ENCODE measurements at regions not wholly inside any gene's neighbourhood (a gene's known extent, or its start where the extent isn't known, plus 50 kb on each side); places are given as distances from the start of the nearest gene placed in this dataset.
"Not testable (repeated sequence)": the region's sequence is repeated elsewhere in the genome, so short reads cannot be mapped to it uniquely, and the experiment has no call there.

- no peak for DNase-seq
Measured at GRCh38 chr9:74036549-74037231, 460.4 kb upstream of the RORB start.

GRCh38 chr9:74037274-74037673, 459.9 kb upstream of the RORB start:
- no peak for DNase-seq

- no peak for DNase-seq
Measured at GRCh38 chr9:74041588-74041987, 455.5 kb upstream of the RORB start.

GRCh38 chr9:74044844-74045243, 452.3 kb upstream of the RORB start:
- no peak for DNase-seq

- DNase-seq, result no peak
Measured at GRCh38 chr9:74056023-74056422, 441.1 kb upstream of the RORB start.

DNA sequence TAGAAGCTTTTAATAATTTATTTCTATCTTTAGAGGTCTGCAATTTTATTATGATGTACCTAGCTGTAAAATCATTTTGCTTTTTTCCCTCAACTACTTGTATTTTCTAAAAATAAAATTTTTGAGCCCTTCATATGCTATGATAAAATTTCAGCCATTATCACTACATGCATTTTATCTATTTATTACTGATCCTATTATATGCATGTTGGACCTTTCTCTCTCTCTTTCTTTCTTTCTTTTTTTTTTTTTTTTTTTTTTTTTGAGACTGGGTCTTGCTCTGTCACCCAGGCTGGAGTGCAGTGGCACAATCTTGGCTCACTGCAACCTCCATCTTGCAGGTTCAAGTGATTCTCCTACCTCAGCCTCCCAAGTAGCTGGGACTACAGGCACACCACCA, 440.1 kb upstream of the RORB start:
- not testable (repeated sequence) for DNase-seq

GRCh38 chr9:74064702-74065101, 432.4 kb upstream of the RORB start:
- no peak for DNase-seq

DNA sequence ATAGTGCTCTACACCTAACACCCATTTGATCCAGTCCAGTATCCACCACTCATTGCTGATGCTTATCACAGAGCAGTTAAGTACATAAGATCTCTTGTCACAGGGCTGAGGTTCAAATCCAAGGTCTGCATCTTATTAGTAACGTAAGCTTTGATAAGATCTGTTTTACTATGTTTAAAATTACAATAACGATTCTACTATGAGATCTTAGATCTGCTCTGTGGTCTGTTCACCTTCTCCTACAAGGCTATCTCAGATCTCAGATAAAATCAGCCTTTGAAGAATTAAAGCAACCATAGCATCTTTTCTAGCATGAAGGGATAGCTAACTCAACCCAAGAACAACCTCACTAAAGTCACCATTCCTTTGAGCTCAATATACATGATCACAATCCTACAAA, 431.0 kb upstream of the RORB start:
- DNase-seq, result no peak

DNA sequence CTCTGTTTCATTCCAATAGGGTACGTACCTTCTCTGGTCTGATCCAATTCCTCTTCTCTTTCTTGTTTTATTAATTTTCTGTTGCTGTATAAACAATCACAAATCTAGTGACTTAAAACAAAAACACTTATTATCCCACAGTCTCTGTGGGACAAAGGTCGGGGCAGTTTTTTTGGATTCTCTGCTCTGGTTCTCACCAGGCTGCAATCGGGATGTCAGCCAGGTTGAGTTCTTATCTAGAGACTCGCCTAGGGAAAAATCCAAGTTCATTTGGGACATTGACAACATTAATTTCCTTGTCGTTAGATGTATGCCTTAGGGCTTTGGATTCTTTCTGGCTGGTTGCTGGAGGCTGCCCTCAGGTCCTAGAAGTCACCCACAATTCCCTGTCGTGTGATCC, 430.5 kb upstream of the RORB start:
- DNase-seq, result no peak

DNA sequence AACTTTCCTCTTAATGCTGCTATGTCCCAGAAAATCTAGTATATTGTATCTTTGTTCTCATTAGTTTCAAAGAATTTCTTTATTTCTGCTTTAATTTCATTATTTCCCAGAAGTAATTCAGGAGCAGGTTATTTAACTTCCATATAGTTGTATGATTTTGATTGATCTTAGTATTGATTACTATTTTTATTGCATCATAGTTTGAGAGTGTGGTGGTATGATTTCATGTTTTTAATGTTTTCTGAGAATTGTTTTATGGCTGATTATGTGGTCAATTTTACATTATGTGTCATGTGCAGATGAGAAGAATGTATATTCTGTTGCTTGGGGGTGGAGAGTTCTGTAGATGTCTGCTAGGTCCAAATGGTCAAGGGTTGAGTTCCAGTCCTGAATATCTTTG, 425.6 kb upstream of the RORB start:
- no peak for DNase-seq

DNA sequence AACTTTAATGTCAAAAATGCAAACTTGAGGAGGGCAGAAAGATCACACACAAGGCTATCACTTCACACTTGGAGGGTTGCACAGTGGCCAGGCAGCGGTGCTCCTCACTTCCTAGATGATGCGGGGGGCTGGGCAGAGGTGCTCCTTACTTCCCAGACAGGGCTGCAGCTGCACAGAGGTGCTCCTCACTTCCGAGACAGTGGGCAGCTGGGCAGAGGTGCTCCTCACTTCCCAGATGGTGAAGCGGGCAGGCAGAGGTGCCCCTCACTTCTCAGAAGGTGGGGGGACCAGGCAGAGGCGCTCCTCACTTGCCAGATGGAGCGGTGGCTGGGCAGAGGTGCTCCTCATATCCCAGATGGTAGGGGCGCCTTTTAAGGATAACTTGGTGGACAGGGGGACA, 423.2 kb upstream of the RORB start:
- DNase-seq, result no peak

DNA sequence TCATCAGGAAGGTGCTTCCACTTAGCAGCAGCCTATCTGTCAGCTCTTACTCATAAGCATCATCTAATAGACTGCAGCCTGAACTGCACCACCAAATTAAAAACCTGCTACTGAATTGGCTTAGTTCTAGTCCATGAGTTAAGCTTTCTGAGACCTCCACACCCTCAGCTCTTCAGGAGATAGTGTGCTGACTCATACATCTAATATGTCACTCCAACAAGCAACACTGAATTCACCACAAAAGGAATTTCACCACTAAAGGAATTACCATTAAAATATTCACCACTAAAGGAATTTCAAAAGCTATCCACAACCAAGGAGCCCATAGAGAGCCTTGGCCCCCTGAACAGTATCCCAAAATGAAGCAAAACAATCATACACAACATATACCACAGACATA, 418.5 kb upstream of the RORB start:
- DNase-seq, result peak; percentile 13

- DNase-seq, result not testable (repeated sequence)
Measured at GRCh38 chr9:74080652-74081051, 416.5 kb upstream of the RORB start.

DNA sequence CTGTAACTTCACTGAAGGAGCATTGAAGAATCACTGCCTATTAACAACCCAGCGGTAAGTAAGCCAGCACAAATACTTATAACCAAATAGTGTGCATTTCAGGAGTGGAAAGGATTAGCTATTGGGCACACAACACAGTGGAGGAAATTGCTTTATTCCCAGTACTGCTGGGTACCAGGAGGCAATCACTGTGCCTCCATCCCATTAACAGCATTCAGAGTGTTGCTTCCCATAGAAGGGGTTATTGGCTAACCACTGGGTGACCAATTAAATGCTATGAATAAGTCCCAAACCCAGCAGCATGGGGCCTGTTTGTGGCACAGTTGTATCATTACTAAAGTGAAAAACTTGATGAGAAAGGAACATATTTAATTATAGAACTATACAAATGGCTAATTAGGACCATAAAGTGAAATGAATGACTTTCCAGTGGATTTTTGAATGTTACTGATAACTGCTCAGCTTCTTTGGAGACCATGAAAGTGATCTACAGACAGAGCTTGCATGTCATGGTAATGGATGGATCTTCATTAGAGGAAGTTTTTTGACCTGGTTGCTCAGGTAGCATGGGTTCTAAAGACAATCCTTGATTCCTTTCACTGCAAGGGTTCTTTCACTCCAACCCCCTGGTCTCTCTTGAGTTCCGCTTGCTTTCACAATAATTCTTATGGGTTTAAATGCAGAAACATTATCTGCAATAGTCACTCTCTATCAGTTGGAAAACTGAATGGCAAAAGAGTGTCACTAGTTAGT, 413.3 kb upstream of the RORB start:
- DNase-seq, result no peak

DNA sequence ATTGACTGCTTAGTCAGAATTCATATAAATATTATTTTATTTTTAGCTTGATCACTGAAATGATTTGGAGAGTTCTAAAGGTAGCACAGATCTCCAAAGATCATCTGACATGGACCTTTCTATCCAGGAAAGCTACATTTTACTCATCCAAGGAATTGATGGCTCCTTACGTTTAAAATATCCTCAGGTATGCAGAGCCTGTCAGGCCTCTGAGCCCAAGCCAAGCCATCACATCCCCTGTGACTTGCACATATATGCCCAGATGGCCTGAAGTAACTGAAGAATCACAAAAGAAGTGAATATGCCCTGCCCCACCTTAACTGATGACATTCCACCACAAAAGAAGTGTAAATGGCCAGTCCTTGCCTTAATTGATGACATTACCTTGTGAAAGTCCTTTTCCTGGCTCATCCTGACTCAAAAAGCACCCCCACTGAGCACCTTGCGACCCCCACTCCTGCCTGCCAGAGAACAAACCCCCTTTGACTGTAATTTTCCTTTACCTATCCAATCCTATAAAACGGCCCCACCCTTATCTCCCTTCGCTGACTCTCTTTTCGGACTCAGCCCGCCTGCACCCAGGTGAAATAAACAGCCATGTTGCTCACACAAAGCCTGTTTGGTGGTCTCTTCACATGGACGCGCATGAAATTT, 411.6 kb upstream of the RORB start:
- not testable (repeated sequence) for DNase-seq

- not testable (repeated sequence) for DNase-seq
Measured at GRCh38 chr9:74090921-74091320, 406.2 kb upstream of the RORB start.

- no peak for DNase-seq
Measured at GRCh38 chr9:74092491-74092834, 404.7 kb upstream of the RORB start.

- not testable (repeated sequence) for DNase-seq
Measured at GRCh38 chr9:74094037-74094436, 403.1 kb upstream of the RORB start.

DNA sequence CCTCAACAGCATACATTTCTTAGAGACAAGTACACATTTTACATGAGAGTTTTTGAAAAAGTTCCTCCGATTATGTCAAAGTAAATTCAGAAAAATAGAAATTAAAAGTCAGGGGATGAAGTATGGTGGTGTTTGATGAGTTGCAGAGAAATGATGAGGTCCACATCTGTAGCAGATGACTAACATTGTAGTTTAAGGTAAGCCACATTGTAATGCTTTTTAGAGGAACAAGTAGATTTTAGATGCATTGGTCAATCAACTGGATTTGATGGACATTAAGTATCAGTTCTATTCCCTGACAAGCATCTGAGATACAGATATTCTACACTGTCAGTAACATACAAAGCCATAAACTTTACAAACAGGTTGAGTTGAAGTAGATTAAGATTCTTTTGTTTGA, 402.4 kb upstream of the RORB start:
- DNase-seq, result no peak

GRCh38 chr9:74095925-74096324, 401.2 kb upstream of the RORB start:
- DNase-seq, result no peak

DNA sequence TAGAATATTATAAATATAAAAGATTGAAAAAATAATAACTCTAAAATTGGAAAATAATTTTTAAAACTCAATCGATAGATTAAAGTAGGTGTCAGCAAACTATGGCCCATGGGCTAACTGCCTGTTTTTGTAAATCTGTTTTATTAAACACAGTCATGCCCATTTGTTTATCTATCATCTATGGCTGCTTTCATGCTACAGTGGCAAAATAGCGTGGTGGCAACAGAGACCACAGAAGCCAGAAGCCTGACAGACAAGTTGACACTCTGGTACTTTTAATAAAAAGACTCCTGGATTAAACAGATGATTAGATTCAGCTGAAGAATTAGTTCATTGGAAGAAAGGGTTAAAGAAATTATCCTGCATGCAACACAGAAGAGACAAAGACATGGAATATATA, 400.7 kb upstream of the RORB start:
- DNase-seq, result no peak

- DNase-seq, result no peak
Measured at GRCh38 chr9:74100042-74100441, 397.1 kb upstream of the RORB start.

GRCh38 chr9:74102148-74102547, 395.0 kb upstream of the RORB start:
- DNase-seq, result not testable (repeated sequence)

GRCh38 chr9:74102702-74103101, 394.4 kb upstream of the RORB start:
- no peak for DNase-seq
